GM10248 (cell line): ENCODE measurements at regions not wholly inside any gene's neighbourhood (a gene's known extent, or its start where the extent isn't known, plus 50 kb on each side); places are given as distances from the start of the nearest gene placed in this dataset.

Experiments
- CTCF ChIA-PET: fragments of 300-600 bp; sonication (Branson Sonifier 250); formaldehyde crosslinking; extraction: SDS; loops from one replicate; lab custom pipeline; 2021; ENCODE audit warnings: antibody characterized with exemption; lab: Yijun Ruan, JAX
- POLR2A ChIA-PET: fragments of 350-650 bp; sonication (Branson Sonifier 250); formaldehyde crosslinking; extraction: SDS; loops from one replicate; lab custom pipeline; 2020; ENCODE audit warnings: antibody characterized with exemption; lab: Yijun Ruan, JAX
- DNase-seq: peaks from one replicate; pipeline ENCODE4 v3.0.0; 2012; ENCODE audit errors: extremely low spot score
- CTCF ChIP-seq: IDR thresholded peaks from 2 replicates; pipeline ENCODE4 v1.5.1; 2012; ENCODE audit warnings: mild to moderate bottlenecking, low read depth; ENCODE audit errors: extremely low read depth, missing control alignments, control extremely low read depth

GRCh38 chr5:155898284-155898683, 428.7 kb upstream of the SGCD start:
- POLR2A ChIA-PET: no interaction called here
- TF ChIP-seq CTCF: no peak

GRCh38 chr5:155903791-155904190, 423.2 kb upstream of the SGCD start:
- POLR2A ChIA-PET: no interaction called here
- CTCF ChIA-PET: no interaction called here
- no peak for TF ChIP-seq CTCF
- no peak for DNase-seq

More at GRCh38 chr5:155898284-155898683, 428.7 kb upstream of the SGCD start:
- no peak for DNase-seq
- CTCF ChIA-PET: interaction anchor here (1.1 to 1.3 kb wide), 2 partner anchors 9 to 11 kb away, joined by 3 to 5 read pairs; no protein-coding TSS in a partner anchor

GRCh38 chr5:155905364-155905763, 421.6 kb upstream of the SGCD start:
- ChIA-PET CTCF (no interaction called here), POLR2A (no interaction called here)
- no peak for TF ChIP-seq CTCF
- no peak for DNase-seq

- TF ChIP-seq CTCF: no peak
- CTCF ChIA-PET: interaction anchor here (0.8 to 1.9 kb wide), 4 partner anchors 8 to 766 kb away, joined by 3 to 5 read pairs (median 3); no protein-coding TSS in a partner anchor
- DNase-seq: no peak
- POLR2A ChIA-PET: no interaction called here
These were observed 420.9 kb upstream of the SGCD start for GRCh38 chr5:155906046-155906445.

GRCh38 chr5:155908543-155908942, 418.4 kb upstream of the SGCD start:
- POLR2A ChIA-PET: no interaction called here
- DNase-seq: no peak
- TF ChIP-seq CTCF: no peak
- CTCF ChIA-PET: interaction anchor here (1.0 kb wide), 1 partner anchor 10 kb away, joined by 3 read pairs; no protein-coding TSS in a partner anchor

GRCh38 chr5:155912291-155912690, 414.7 kb upstream of the SGCD start:
- TF ChIP-seq CTCF: no peak
- no peak for DNase-seq
- ChIA-PET POLR2A (no interaction called here), CTCF (no interaction called here)
